SK-N-SH (cell line): ENCODE measurements at regions not wholly inside any gene's neighbourhood (a gene's known extent, or its start where the extent isn't known, plus 50 kb on each side); places are given as distances from the start of the nearest gene placed in this dataset.

Experiments used
- CTCF ChIA-PET: fragments of 300-600, 350-600 bp; formaldehyde crosslinking; extraction: SDS; loops from one replicate; lab custom pipeline; 2021; lab: Yijun Ruan, JAX
- POLR2A ChIA-PET: fragments of 350-600 bp; sonication (Branson Sonifier 250); formaldehyde crosslinking; extraction: SDS; loops from one replicate; lab custom pipeline; 2020; ENCODE audit warnings: antibody characterized with exemption, inconsistent platforms; lab: Yijun Ruan, JAX
- DNase-seq: peaks from one replicate; pipeline ENCODE4 v3.0.0; 2012
- H2AFZ ChIP-seq: fragments of 200-600 bp; sonication (generic); 2 replicates; pipeline ENCODE4 v1.8.1; 2016; ENCODE audit warnings: antibody characterized with exemption, mild to moderate bottlenecking, low read depth
- H3F3A ChIP-seq: fragments of 200-600 bp; sonication (generic); replicated peaks from 2 replicates; pipeline ENCODE3; 2016; ENCODE audit warnings: antibody characterized with exemption, mild to moderate bottlenecking; ENCODE audit not compliant: insufficient read depth
- H3K27ac ChIP-seq, 2 experiments: fragments of 200-500 bp in 1 of 2; fragments of 200-600 bp in 1 of 2; sonication (Bioruptor generic) in 1 of 2; sonication (generic), shearing (Covaris generic) in 1 of 2; 2 replicates each; pipeline versions ENCODE4 v1.5.1 to v1.6.1; 2014 to 2016; ENCODE audit warnings: low read depth in 2 of 2, inconsistent platforms in 1 of 2, low read length in 1 of 2, mild to moderate bottlenecking in 1 of 2, mixed read lengths in 1 of 2
- H3K27me3 ChIP-seq: fragments of 200-600 bp; sonication (generic), shearing (Covaris generic); 2 replicates; pipeline ENCODE4 v1.6.1; 2016; ENCODE audit warnings: mixed run types; ENCODE audit not compliant: insufficient read depth
- H3K36me3 ChIP-seq, 2 experiments: fragments of 200-500 bp in 1 of 2; fragments of 200-600 bp in 1 of 2; sonication (Bioruptor generic) in 1 of 2; sonication (generic) in 1 of 2; replicated peaks in 1 of 2; 2 replicates each; pipeline versions ENCODE3 to v1.5.1; 2014 to 2016; ENCODE audit warnings: low read length in 1 of 2, mild to moderate bottlenecking in 1 of 2; ENCODE audit not compliant: insufficient read depth in 2 of 2, control insufficient read depth in 1 of 2
- H3K4me1 ChIP-seq, 2 experiments: fragments of 200-500 bp in 1 of 2; fragments of 200-600 bp in 1 of 2; sonication (Bioruptor generic) in 1 of 2; sonication (generic), shearing (Covaris generic) in 1 of 2; 2 replicates each; pipeline versions ENCODE4 v1.5.1 to v1.6.1; 2014 to 2016; ENCODE audit warnings: low read depth in 1 of 2, low read length in 1 of 2, mixed run types in 1 of 2; ENCODE audit not compliant: insufficient read depth in 2 of 2, control insufficient read depth in 1 of 2
- H3K4me2 ChIP-seq: fragments of 200-600 bp; sonication (generic), shearing (Covaris generic); 2 replicates; pipeline ENCODE4 v1.6.1; 2017; ENCODE audit warnings: mixed run types
- H3K4me3 ChIP-seq, 2 experiments: fragments of 200-500 bp in 1 of 2; fragments of 200-600 bp in 1 of 2; sonication (Bioruptor generic) in 1 of 2; sonication (generic), shearing (Covaris generic) in 1 of 2; 2 replicates each; pipeline versions ENCODE4 v1.5.1 to v1.8.1; 2014 to 2016; ENCODE audit warnings: low read depth in 2 of 2, inconsistent platforms in 1 of 2, low read length in 1 of 2, mild to moderate bottlenecking in 1 of 2, mixed read lengths in 1 of 2, moderate library complexity in 1 of 2
- H3K79me2 ChIP-seq: fragments of 200-600 bp; sonication (generic); 2 replicates; pipeline ENCODE4 v1.8.1; 2017; ENCODE audit warnings: mild to moderate bottlenecking; ENCODE audit not compliant: insufficient read depth
- H3K9ac ChIP-seq: fragments of 200-600 bp; sonication (generic); 2 replicates; pipeline ENCODE4 v1.6.1; 2017; ENCODE audit warnings: mixed run types
- H3K9me2 ChIP-seq: fragments of 200-600 bp; sonication (generic); 2 replicates; pipeline ENCODE4 v1.6.1; 2017; ENCODE audit warnings: mixed run types
- H3K9me3 ChIP-seq: fragments of 200-600 bp; sonication (generic); 2 replicates; pipeline ENCODE4 v1.6.1; 2017; ENCODE audit warnings: mixed run types, mild to moderate bottlenecking, moderate library complexity
- H4K20me1 ChIP-seq: fragments of 200-600 bp; sonication (generic); 2 replicates; pipeline ENCODE4 v1.6.1; 2017; ENCODE audit warnings: mild to moderate bottlenecking, mixed run types; ENCODE audit not compliant: insufficient read depth
- CTCF ChIP-seq: fragments of 200-600 bp; sonication (generic); IDR thresholded peaks from 2 replicates; pipeline ENCODE4 v1.6.1; 2017; ENCODE audit warnings: antibody characterized with exemption, mild to moderate bottlenecking, moderate library complexity
- ELF1 ChIP-seq: IDR thresholded peaks from 2 replicates; pipeline ENCODE4 v1.4.0; 2012
- FOXJ3 ChIP-seq: sonication (generic); formaldehyde crosslinking; IDR thresholded peaks from 2 replicates; pipeline ENCODE4 v1.5.1; 2020; ENCODE audit warnings: mild to moderate bottlenecking, missing genetic modification reagents
- IRF3 ChIP-seq: fragments of 150-350 bp; IDR thresholded peaks from 2 replicates; pipeline ENCODE4 v1.6.1; 2016; ENCODE audit warnings: mild to moderate bottlenecking, low read depth, low read length
- JUND ChIP-seq: IDR thresholded peaks from 2 replicates; pipeline ENCODE4 v1.4.0; 2012
- MAX ChIP-seq: IDR thresholded peaks from 2 replicates; pipeline ENCODE4 v1.4.0; 2012; ENCODE audit warnings: low read depth
- MEF2A ChIP-seq: IDR thresholded peaks from 2 replicates; pipeline ENCODE4 v1.4.0; 2012; ENCODE audit warnings: low read depth, borderline replicate concordance
- MXI1 ChIP-seq: IDR thresholded peaks from 2 replicates; pipeline ENCODE4 v1.6.1; 2012; ENCODE audit warnings: mild to moderate bottlenecking, low read depth, low read length, improper control_type of control experiment
- NFIC ChIP-seq: IDR thresholded peaks from 2 replicates; pipeline ENCODE4 v1.4.0; 2012; ENCODE audit warnings: borderline replicate concordance
- PBX3 ChIP-seq: IDR thresholded peaks from 2 replicates; pipeline ENCODE4; 2012
- POLR2AphosphoS5 ChIP-seq: IDR thresholded peaks from 2 replicates; pipeline ENCODE4 v1.6.1; 2012; ENCODE audit warnings: low read depth, low read length
- RAD21 ChIP-seq: IDR thresholded peaks from 2 replicates; pipeline ENCODE4 v1.6.1; 2012; ENCODE audit warnings: mild to moderate bottlenecking, low read length
- RFX5 ChIP-seq: IDR thresholded peaks from 2 replicates; pipeline ENCODE4 v1.6.1; 2012; ENCODE audit warnings: mild to moderate bottlenecking, improper control_type of control experiment, low read length
- SMC3 ChIP-seq: IDR thresholded peaks from 2 replicates; pipeline ENCODE4 v1.6.1; 2012; ENCODE audit warnings: low read depth, low read length, improper control_type of control experiment
- YY1 ChIP-seq: IDR thresholded peaks from 2 replicates; pipeline ENCODE4 v1.4.0; 2012; ENCODE audit warnings: low read depth, mild to moderate bottlenecking
- WGBS: methylation state at CpG from one replicate; pipeline ENCODE4 v1.1.6; 2017; ENCODE audit warnings: low lambda C conversion rate; 5-methylcytosine and 5-hydroxymethylcytosine counted together
- TF ChIP-seq, protein P1 (sequence below): IDR thresholded peaks from 2 replicates; pipeline ENCODE4 v1.4.0; 2012; ENCODE audit warnings: low read depth, borderline replicate concordance
- TF ChIP-seq, protein P2 (sequence below): IDR thresholded peaks from 2 replicates; pipeline ENCODE4 v1.6.1; 2012; ENCODE audit warnings: mild to moderate bottlenecking, low read depth, low read length, moderate library complexity

- H2AFZ ChIP-seq, result no peak overlapping the region
- H3F3A ChIP-seq, result no peaks in the 10 kb centered on the region
- no peak overlapping the region for H3K4me3 ChIP-seq
- H3K79me2 ChIP-seq, result no peaks in the 10 kb centered on the region
- no peaks in the 10 kb centered on the region for H3K9me2 ChIP-seq
- TF ChIP-seq PBX3 (no peak), MXI1 (no peak), RAD21 (no peak), SMC3 (no peak), CTCF (no peak), YY1 (no peak), NFIC (no peak), MEF2A (no peak), RFX5 (no peak), FOXJ3 (CRISPR knock-in tag) (no peak), POLR2AphosphoS5 (no peak), JUND (no peak), MAX (no peak), ELF1 (no peak), IRF3 (no peak)
- TF ChIP-seq, protein P1, sequence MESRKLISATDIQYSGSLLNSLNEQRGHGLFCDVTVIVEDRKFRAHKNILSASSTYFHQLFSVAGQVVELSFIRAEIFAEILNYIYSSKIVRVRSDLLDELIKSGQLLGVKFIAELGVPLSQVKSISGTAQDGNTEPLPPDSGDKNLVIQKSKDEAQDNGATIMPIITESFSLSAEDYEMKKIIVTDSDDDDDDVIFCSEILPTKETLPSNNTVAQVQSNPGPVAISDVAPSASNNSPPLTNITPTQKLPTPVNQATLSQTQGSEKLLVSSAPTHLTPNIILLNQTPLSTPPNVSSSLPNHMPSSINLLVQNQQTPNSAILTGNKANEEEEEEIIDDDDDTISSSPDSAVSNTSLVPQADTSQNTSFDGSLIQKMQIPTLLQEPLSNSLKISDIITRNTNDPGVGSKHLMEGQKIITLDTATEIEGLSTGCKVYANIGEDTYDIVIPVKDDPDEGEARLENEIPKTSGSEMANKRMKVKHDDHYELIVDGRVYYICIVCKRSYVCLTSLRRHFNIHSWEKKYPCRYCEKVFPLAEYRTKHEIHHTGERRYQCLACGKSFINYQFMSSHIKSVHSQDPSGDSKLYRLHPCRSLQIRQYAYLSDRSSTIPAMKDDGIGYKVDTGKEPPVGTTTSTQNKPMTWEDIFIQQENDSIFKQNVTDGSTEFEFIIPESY, result no peak
- TF ChIP-seq, protein P2, sequence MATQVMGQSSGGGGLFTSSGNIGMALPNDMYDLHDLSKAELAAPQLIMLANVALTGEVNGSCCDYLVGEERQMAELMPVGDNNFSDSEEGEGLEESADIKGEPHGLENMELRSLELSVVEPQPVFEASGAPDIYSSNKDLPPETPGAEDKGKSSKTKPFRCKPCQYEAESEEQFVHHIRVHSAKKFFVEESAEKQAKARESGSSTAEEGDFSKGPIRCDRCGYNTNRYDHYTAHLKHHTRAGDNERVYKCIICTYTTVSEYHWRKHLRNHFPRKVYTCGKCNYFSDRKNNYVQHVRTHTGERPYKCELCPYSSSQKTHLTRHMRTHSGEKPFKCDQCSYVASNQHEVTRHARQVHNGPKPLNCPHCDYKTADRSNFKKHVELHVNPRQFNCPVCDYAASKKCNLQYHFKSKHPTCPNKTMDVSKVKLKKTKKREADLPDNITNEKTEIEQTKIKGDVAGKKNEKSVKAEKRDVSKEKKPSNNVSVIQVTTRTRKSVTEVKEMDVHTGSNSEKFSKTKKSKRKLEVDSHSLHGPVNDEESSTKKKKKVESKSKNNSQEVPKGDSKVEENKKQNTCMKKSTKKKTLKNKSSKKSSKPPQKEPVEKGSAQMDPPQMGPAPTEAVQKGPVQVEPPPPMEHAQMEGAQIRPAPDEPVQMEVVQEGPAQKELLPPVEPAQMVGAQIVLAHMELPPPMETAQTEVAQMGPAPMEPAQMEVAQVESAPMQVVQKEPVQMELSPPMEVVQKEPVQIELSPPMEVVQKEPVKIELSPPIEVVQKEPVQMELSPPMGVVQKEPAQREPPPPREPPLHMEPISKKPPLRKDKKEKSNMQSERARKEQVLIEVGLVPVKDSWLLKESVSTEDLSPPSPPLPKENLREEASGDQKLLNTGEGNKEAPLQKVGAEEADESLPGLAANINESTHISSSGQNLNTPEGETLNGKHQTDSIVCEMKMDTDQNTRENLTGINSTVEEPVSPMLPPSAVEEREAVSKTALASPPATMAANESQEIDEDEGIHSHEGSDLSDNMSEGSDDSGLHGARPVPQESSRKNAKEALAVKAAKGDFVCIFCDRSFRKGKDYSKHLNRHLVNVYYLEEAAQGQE, result no peak
- TF ChIP-seq, all 33 proteins: peak for 0
- H3K9ac ChIP-seq, result no peak overlapping the region
- H3K36me3 ChIP-seq, result no peaks in the 10 kb centered on the region
- POLR2A ChIA-PET, result no interaction called here
- no peaks in the 10 kb centered on the region for H3K4me1 ChIP-seq
- 53% methylated on average over 9 of the region's 9 CpGs for WGBS
- CTCF ChIA-PET, result no interaction called here
- H3K4me2 ChIP-seq, result no peak overlapping the region
- H3K27me3 ChIP-seq, result no peaks in the 10 kb centered on the region
- H3K9me3 ChIP-seq, result no peaks in the 10 kb centered on the region
- H4K20me1 ChIP-seq, result no peaks in the 10 kb centered on the region
- no peak for DNase-seq
- H3K27ac ChIP-seq, result no peak overlapping the region
Observed at GRCh38 chr20:37611346-37611745, 82.5 kb upstream of the CTNNBL1 start.
